SIG-M5 (cell line): ENCODE measurements at regions not wholly inside any gene's neighbourhood (a gene's known extent, or its start where the extent isn't known, plus 50 kb on each side); places are given as distances from the start of the nearest gene placed in this dataset.

ENCODE experiments used
- DNase-seq: peaks from one replicate; lab custom pipeline; 2025; lab: John Stamatoyannopoulos, UW

GRCh38 chr13:80590551-80590950 lies 249.6 kb upstream of the SPRY2 start:
- DNase-seq: no peak

DNA sequence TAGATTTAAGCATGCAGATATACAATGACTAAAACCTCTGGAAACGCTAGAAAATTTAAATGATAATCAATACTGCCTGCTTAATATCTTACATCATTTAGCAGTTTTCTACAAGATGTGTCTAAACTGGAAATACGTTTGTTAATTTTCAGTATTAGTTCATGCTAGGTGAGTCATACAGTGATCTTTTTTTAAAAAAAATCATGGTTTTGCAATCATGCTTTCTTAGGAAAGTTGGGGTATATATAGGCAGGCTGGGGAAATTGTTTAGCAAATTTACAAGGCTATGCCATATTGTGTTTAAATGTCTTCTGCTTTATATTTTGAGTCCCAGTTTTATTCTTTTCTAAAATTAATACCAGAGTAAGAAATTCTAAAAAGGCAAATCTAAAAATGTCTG lies 245.4 kb upstream of the SPRY2 start:
- DNase-seq: no peak

DNA sequence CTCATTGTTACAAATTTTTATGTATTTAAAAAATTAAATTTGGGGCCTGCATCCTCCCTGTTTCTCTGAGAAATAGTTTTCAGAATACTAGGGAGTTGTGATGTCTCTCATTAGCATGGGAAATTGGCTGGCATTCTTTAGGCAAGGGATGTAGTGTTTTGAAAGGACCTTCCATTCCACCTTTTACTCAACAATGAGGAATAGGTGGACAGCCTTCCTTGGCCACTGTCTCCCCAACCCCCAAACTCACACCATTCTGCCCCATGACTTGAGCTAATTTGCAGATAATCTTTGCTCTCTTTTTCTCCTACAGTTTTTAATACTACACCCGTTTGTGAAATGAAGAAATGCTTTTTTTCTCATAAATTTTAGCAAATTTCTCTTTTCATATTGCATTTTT lies 244.6 kb upstream of the SPRY2 start:
- no peak for DNase-seq

DNA sequence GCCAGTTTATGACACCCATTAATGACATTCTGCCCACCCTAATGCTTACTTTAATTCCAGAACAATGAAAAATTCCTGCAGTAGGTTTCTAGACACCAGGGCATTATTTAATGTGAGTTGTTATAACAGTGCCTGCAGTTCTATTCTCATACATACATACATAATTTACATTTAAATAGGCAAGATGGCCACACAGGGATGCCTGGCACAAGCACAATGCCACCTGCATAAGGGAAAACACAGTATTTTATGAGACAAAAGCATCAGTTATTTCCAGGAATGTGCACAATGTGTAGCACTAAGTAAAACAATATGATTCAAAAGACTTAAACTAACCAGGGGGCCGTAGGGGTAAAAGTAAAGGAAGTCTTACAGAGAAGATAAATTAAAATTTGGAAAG lies 243.9 kb upstream of the SPRY2 start:
- no peak for DNase-seq

- no peak for DNase-seq
Measured at GRCh38 chr13:80584306-80584705, 243.4 kb upstream of the SPRY2 start.

DNA sequence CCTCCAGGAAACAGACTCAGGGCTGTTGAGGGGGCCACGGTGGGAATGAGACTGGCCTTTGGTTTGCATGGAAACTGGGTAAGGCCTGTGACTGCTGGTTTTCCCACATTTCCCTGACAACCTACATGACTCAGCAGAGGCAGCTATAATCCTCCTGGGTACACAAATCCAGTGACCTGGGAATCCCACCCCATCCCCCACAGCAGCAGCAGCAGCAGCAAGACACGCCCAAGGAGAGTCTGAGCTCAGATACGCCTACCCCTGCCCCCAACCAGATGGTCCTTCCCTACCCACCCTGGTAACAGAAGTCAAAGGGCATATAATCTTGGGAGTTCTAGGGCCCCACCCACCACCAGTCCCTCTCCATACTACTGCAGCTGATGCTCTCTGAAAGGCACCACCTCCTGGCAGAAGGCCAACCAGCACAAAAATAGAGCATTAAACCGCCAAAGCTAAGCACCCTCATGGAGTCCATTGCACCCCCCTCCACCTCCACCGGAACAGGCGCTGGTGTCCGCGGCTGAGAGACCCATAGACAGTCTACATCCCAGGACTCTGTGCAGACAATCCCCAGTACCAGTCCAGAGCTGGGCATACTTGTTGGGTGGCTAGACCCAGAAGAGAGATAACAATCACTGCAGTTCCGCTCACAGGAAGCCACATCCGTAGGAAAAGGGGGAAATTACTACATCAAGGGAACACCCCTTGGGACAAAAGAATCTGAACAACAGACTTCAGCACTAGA lies 237.2 kb upstream of the SPRY2 start:
- no peak for DNase-seq

- DNase-seq: no peak
Measured at GRCh38 chr13:80577285-80577684, 236.4 kb upstream of the SPRY2 start.

DNA sequence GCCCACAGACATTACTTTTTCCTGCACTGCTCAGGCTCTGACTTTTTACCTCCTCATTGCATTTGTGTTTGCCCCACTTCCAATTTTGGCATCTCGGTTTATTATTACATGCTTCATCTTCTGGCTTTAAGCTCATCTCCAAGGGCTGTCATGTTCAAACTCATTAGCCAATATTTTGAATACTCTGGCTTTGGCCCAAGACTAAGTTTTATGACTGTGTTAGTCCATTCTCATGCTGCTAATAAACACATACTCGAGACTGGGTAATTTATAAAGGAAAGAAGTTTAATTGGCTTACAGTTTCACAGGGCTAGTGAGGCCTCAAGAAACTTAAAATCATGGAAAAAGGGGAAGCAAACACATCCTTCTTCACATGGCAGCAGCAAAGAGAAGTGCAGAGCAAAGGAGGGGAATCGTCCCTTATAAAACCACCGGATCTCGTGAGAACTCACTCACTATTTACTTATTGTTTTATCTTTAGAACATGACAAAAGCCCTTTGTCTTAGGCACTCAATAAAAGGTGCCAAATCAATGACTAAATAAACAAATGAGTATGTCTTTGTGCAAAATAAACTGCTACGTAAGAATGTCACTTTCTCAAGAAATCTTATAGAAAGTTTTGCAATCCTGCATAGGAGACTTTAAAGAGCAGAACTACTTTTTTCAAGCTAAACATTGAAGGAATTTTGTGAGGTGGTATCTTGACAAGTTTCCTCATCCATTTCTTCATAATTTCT lies 233.4 kb upstream of the SPRY2 start:
- no peak for DNase-seq

- no peak for DNase-seq
Measured at GRCh38 chr13:80572923-80573316, 232.0 kb upstream of the SPRY2 start.

GRCh38 chr13:80572308-80572922 lies 231.5 kb upstream of the SPRY2 start:
- no peak for DNase-seq

DNA sequence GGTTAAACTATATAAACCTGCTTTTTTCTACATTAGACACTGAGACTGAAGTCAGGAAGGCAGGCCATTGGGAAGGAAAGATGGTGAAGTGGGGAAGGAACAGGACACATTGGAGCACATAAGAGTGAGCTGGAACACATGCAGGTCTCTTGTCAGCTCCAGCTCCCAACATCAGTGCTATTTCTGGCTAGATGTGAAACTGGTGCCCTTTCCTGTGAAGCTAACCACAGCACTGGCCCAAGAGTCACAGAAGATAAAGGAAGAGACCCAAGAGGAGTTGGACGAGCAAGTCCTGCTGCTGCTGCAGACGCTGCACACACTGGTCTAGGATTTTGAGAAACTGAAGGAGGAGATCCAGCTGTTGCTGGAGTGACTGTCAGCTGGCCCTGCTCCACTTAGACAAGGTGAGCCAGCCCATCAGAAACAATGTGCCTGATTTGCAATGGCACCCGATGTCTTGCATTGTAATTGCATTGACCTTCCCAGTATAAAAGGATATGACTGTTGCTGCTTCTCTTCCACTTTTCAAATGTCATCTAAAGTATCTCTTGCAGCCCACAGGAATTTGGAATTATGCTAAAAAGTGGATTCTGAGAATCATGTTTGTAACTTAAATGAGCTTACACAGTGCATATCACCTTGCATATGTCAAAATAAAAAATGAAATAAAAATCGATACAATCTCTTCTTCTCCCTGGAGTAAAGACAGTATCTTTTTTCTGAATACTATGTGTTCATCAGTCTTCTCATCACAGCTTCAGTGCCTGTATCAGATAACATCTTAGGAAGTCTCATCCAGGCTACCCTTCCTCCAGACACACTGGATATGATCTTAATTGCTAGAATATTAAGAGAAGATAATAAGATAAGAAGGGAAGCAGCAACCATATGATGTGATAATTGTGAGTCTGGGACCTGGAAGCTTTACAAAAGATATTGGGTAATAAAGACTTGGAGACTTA lies 230.7 kb upstream of the SPRY2 start:
- DNase-seq: no peak

- no peak for DNase-seq
Measured at GRCh38 chr13:80563439-80563838, 222.5 kb upstream of the SPRY2 start.

GRCh38 chr13:80562433-80563156 lies 221.7 kb upstream of the SPRY2 start:
- no peak for DNase-seq

GRCh38 chr13:80560609-80561008 lies 219.7 kb upstream of the SPRY2 start:
- no peak for DNase-seq

GRCh38 chr13:80559944-80560343 lies 219.0 kb upstream of the SPRY2 start:
- no peak for DNase-seq

DNA sequence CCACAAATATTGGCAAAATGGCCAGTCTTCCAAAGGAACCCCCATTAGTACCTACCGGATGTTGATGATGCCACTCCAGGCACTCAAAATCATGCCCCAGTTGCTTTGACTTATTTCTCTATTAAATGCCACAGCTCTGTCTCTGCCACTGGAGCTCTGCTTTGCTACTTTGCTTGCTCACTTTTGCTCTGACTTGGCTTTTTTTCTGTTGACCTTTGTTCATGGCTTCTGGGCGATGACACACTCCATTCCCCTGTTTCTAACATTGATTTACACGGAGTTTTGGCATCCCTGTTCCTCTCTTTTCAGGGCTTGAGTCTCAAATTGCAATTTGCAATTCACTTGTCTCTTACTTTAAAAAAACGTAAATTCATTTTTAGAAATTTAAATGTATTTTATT lies 217.1 kb upstream of the SPRY2 start:
- DNase-seq: no peak

DNA sequence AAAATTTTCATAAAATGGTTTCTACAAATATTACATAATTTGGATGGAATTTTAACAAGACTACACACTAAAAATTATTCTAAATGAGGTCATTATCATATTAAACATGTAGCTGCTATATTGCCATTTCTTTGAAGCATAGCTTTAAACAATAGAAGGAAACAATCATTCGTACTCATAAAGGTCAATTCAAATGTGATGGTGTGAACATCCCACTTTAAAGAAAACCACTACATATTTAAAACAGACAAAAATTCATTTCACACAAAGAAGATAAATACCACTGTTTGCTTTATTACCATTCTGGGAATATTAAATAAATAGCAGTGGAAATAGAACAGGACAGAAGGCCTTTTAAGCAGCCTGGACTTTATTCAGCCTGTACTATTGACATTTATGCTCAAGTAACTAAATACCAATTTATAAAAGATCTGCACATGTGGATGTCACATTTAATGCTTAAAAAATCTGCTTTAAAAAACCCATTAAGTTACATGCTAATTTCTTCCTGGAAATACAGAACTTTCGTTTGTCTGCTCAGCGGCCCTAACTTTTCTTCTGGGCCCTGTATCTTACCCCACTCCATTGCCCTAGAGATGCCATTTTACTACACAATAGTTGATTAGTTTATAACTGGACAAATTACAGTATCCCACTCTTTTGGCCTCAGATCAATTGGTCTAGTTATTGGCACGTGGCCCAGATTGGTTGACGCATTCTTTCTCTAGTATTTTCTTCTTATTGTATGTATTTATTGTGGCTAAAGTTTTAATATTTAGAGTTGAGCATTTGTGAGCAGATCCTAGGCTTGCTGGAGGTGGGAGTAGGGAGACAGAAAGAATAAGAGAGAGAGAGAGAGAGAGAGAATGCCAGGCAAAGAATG lies 215.1 kb upstream of the SPRY2 start:
- DNase-seq: no peak

GRCh38 chr13:80552851-80553440 lies 212.0 kb upstream of the SPRY2 start:
- no peak for DNase-seq

- no peak for DNase-seq
Measured at GRCh38 chr13:80551650-80552497, 210.9 kb upstream of the SPRY2 start.
